ENCODE measurements at regions not wholly inside any gene's neighbourhood (a gene's known extent, or its start where the extent isn't known, plus 50 kb on each side); places are given as distances from the start of the nearest gene placed in this dataset.
"Not testable (repeated sequence)": the region's sequence is repeated elsewhere in the genome, so short reads cannot be mapped to it uniquely, and the experiment has no call there.

GRCh38 chr20:55635870-55636269, 369.4 kb downstream of the CBLN4 start:
- ATAC-seq (ENCODE audit: poor library complexity) (no peak), DNase-seq (no peak)
- intact Hi-C loops (cut with DNase I) = no loop called here

DNA sequence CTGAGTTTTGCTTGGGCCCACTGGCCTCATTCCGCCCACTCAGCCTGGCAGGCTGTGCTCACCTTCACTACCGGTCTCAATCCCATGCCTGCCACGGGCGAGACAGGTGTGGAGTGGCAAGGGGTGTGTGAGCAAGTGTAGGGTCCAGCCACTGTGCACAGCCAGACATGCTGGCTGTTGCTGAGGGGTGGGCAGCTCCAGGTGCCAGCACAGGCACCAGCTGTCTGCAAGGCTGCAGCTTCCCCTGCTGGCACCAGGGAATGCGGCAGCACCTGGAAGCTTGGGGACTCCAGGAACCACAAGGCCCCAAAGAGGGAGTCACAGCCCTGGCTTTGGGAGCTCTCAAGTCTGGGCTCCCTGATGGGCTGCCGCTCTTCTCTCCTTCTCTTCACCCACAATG, 372.7 kb downstream of the CBLN4 start:
- intact Hi-C loops (cut with DNase I) = no loop called here
- DNase-seq = no peak

DNA sequence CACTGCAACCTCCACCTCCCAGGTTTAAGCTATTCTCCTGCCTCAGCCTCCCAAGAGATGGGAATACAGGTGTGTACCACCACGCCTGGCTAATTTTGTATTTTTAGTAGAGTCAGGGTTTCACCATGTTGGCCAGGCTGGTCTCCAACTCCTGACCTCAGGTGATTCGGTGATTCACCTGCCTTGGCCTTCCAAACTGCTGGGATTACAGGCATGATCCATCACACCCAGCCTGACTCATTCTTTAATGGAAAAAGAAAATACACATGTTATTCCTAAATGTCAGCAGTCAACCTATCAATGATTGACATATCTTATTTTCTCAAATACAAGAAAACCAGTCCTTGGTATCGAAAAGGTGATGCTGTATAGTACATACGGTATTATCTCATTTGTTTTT, 376.2 kb downstream of the CBLN4 start:
- ATAC-seq (ENCODE audit: poor library complexity); DNase-seq; intact Hi-C loops (cut with DNase I): not testable (repeated sequence)

More for the DNA sequence above, 372.7 kb downstream of the CBLN4 start:
- ATAC-seq (ENCODE audit: poor library complexity) = no peak

DNA sequence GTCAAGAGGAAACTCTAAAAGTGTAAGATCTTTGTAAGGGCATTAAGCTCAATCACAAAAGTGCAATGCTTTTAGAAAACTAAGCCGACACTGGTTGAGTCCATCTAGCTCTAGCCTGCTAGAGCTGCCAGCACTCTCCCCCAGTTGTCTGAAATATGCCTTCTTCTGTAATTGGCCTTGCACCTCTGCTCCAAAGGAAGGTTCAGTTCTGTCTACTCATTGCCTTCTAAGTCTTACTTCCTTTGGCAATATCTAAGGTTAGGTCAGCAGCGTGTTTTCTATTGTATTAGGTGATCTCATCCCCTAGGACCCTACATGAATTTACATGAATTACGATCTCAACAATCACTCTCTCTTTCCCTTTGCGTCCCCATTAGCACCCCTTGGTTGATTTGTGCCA, 378.6 kb downstream of the CBLN4 start:
- intact Hi-C loops (cut with DNase I) = no loop called here

DNA sequence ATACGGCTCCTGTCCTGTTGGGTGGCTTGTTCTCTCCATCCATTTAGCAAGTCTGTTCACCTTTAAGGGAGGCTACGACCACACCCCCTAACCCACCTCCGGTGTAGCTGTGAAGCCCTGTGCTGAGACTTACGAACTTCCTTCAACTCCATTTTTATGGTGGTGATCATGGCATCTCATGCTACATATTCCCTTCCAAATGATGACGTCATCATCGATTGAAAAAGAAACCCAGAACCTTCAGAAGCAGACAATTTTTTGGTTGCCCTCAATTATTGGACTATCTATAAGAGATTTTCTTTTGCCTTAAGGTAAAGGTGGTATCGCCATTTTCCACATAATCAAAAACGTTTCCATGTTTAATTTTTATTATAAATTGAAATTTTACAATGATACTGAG, 389.0 kb downstream of the CBLN4 start:
- ATAC-seq (ENCODE audit: poor library complexity) (no peak), DNase-seq (no peak)
- intact Hi-C loops (cut with DNase I) = no loop called here

More for the DNA sequence above, 378.6 kb downstream of the CBLN4 start:
- no peak for ATAC-seq (ENCODE audit: poor library complexity)
- DNase-seq = no peak

DNA sequence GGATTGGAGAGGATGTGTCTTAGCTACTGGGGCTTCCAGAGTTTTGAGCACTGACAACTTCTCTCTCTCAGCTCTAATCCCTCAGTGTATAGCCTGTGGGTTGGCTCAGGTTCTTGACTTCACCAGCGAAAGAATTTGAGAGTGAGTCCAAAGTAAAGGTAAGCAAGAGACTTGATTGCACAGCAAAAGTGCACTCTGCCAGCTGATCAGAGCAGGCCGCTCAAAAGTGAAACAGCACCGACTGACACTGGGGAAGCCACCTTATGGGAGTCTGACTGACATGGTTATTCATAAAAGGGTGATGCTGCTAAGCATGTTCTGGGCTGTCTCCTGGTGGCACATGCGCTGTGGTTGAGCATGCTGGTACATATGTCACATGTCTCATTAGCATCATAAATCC, 389.5 kb downstream of the CBLN4 start:
- intact Hi-C loops (cut with DNase I) = no loop called here
- DNase-seq (no peak), ATAC-seq (ENCODE audit: poor library complexity) (no peak)

DNA sequence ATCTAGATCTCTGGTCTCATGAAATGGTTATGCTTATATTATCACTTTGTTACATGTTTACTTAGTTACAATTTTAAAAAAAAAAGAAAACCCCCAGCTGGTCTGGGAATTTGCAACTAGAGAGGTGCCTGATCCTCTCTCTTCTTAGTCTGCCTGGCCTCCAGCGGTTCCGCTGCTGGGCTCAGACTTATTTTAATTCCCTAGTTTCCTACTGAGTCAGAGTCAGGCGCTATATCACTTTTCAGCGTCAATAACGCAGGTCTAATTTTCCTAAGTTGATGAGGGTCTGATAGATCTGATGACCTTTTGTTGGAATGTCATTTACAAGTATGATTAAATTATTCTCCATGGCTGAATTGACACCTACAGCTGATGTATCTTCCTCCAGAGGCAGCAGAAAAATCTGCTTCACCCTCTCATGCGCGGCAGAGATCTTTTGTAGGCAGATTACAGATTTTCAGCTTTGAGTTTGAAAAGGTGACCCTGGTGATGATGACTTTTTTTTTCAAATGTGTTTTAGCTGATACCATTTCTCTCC, 391.0 kb downstream of the CBLN4 start:
- ATAC-seq (ENCODE audit: poor library complexity) (no peak), DNase-seq (no peak)
- intact Hi-C loops (cut with DNase I) = no loop called here

DNA sequence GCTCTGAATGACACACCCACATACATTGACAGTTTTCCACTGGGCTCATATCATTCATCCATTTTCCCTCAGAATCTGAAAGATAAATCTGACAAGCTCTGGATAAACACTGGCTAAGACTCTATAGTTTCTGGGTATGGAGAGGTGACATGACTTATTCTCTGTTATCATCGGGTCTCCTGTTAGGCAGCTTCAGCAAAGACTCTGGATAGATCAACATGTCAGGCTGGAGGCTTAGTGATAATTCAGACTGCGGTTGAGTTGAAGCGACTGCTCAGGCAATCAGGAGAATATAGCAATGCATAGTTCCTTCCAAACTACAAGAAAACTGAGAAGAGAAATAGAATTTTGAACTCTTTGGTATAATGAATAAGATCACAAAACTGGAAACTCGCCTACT, 394.6 kb downstream of the CBLN4 start:
- ATAC-seq (ENCODE audit: poor library complexity) (no peak), DNase-seq (no peak)
- intact Hi-C loops (cut with DNase I) = no loop called here

GRCh38 chr20:55605594-55605993, 399.7 kb downstream of the CBLN4 start:
- intact Hi-C loops (cut with DNase I) = no loop called here
- ATAC-seq (ENCODE audit: poor library complexity) = no peak
- no peak for DNase-seq

GRCh38 chr20:55597526-55597925, 407.8 kb downstream of the CBLN4 start:
- intact Hi-C loops (cut with DNase I) = no loop called here
- no peak for ATAC-seq (ENCODE audit: poor library complexity)
- DNase-seq = no peak

DNA sequence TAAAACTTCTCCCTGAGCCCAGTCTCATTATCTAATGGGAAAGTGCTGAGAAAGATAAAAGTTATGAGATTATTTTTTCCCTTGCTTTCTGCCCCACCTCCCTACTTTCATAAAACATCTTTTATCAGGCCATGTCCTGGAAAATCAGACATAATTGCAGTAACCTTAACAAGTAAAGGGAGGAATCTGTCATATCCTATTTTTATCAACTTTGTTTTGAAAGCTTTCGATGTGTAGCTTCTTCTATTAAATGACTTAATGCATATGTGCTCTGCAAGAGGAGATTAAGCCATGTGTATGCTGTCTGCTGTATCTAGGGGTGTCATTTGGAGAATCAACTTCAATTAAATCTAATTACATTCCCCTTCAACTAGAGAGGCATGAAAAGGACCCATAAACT, 408.9 kb downstream of the CBLN4 start:
- DNase-seq = no peak
- intact Hi-C loops (cut with DNase I) = no loop called here
- ATAC-seq (ENCODE audit: poor library complexity) = no peak

DNA sequence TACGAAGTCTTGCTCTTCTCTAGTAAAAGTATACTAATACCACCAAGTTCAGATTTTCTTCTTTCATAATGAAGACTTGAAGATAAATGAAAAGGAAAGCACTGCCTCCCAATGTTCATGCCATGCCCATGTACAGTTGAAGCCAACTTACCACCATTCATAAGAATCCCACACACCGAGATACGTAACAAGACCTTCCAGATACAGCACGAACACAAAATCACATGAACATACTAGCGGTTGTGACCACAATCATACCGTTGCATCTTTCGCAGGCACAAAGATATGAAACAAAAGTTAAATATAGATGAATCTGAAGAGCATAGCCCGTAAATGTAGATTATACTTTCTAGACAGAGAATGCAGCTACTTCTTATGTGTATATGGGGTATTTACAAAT, 412.5 kb downstream of the CBLN4 start:
- DNase-seq = no peak
- no peak for ATAC-seq (ENCODE audit: poor library complexity)
- intact Hi-C loops (cut with DNase I) = no loop called here

- DNase-seq (no peak), ATAC-seq (ENCODE audit: poor library complexity) (no peak)
- intact Hi-C loops (cut with DNase I) = no loop called here
These were observed 418.7 kb downstream of the CBLN4 start for GRCh38 chr20:55586610-55587009.

DNA sequence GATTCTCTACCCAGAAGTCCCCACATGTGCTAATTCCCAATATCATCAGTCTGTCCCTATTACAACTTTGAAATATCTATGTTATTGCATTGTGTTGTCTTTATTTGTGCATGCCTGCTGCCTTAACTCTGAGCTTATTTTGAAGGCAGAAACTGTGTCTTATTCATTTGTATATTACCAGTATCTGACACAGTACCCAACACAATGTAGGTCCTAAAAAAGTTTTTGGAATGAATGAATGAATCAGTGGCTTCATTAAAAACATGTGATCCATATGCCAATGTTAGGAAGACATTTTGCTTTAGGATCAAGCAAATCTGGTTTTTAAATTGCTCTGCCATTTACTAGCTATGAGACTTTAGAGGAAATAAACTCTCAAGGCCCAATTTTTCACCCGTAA, 420.4 kb downstream of the CBLN4 start:
- ATAC-seq (ENCODE audit: poor library complexity) (no peak), DNase-seq (no peak)
- intact Hi-C loops (cut with DNase I) = no loop called here

DNA sequence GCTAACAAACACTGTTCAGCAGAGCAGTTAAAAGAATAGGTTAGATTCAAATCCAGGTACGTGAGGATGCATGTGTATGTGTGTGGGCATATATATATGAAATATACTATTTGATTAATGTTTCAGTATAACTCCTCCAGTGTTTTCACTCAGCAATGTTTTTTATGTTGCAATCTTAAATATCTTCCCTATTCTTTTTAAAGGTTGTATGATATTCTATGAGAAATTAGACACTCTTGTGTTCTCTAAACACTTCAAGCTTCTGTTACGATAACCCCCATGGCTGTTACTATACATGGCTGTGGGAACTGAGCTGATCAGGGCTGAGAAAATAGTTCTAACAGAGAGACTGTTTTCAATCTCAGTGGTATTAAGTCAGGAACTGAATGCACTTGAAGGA, 421.0 kb downstream of the CBLN4 start:
- no peak for ATAC-seq (ENCODE audit: poor library complexity)
- intact Hi-C loops (cut with DNase I) = no loop called here
- DNase-seq = no peak

DNA sequence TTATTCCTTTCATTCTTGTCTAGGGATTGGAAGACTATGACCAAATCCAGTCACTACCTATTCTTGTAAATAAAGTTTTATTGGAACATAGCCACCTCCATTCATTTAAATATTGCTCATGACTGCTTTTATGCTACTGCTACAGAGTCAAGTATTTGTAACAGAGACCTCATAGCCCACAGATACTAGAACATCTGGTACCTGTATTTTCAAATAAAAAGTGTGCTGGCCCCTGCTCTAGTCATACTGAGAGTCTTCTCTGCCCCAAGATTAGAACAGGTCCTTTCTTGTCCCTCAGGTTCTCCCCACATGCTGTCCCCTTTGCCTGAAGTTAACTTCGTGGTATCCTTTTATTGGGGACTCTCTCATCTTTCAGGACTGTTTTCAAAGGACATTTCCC, 422.3 kb downstream of the CBLN4 start:
- ATAC-seq (ENCODE audit: poor library complexity) = no peak
- intact Hi-C loops (cut with DNase I) = no loop called here
- DNase-seq = no peak

DNA sequence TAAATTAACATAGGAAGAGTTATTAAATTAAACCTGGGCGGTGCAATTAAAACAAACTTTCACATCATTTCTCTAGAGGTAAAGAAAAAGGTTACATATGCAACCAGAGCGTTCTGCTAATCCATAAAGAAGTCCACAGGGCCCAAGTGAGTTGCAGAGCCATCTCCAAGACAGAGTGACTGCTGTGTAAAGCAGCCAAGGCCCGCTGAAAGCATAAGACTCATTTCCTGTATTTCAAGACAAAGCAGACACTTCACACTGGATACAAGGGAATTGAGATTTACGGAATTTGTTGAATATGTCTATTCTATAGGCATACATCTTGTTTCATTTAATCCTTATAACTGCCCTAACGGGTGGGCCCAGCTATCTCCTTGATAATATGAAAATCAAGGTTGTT, 422.8 kb downstream of the CBLN4 start:
- ATAC-seq (ENCODE audit: poor library complexity) = no peak
- DNase-seq = no peak
- intact Hi-C loops (cut with DNase I) = no loop called here

DNA sequence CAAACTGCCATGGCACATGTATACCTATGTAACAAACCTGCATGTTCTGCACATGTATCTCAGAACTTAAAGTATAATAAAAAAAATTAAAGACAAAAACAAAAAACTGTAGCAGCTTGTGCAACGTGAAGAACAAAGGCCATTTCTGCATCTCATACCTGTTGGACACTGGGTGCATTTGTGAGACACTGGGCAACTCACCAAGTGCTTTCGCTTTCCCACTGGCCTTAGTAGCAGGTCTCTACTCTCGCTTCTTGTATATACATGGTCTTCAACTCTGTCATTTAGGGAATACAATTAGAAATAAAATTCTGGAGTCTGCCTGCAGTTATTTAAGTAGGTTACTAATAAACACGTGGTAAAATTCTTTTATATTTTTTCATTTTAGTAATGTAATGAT, 423.8 kb downstream of the CBLN4 start:
- DNase-seq (no peak), ATAC-seq (ENCODE audit: poor library complexity) (no peak)
- intact Hi-C loops (cut with DNase I) = no loop called here

- ATAC-seq (ENCODE audit: poor library complexity) (no peak), DNase-seq (no peak)
- intact Hi-C loops (cut with DNase I) = no loop called here
These were observed 424.8 kb downstream of the CBLN4 start for GRCh38 chr20:55580475-55580874.

GRCh38 chr20:55579802-55580201, 425.5 kb downstream of the CBLN4 start:
- intact Hi-C loops (cut with DNase I) = no loop called here
- ATAC-seq (ENCODE audit: poor library complexity) (no peak), DNase-seq (no peak)

DNA sequence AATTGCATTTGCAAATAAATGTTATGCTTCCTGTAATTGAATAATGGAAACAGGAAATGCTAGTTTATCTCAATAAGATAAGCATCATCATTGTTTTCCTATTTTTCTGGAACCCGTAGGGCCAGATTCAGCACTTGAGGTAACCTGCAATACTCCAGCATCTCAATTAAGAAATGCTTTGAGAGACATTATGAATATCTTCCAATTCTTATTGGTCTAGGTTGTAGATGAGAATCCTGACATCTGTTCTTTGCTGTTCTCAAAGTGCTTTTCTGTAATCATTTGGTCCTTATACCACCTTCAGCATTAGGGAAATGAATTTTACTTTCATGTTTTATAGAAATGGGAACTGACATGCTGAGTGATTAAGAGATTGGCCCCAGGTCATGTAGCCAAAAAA, 428.3 kb downstream of the CBLN4 start:
- no peak for ATAC-seq (ENCODE audit: poor library complexity)
- DNase-seq = no peak
- intact Hi-C loops (cut with DNase I) = no loop called here

DNA sequence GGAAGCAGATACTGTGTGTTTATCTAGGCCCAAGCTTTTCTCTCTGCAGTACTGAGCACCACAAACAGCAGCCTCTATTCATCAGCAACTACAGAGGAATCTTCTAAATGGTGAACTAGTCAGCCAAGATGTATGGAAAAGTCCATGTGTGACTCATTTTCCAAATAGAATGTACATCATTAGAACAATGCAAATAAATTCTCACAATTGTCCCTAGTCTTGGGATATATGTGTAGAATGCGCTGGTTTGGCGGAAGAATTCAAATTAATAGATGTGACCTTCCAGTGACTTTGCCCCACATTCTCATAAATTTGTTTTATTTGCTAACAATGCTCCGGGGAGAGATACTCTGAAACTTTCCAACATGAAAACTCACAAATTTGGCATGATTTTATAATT, 436.2 kb downstream of the CBLN4 start:
- DNase-seq = no peak
- intact Hi-C loops (cut with DNase I) = no loop called here

More for the DNA sequence above, 436.2 kb downstream of the CBLN4 start:
- no peak for ATAC-seq (ENCODE audit: poor library complexity)
